OCI-LY1 (cell line): ENCODE measurements at regions not wholly inside any gene's neighbourhood (a gene's known extent, or its start where the extent isn't known, plus 50 kb on each side); places are given as distances from the start of the nearest gene placed in this dataset.

Experiments
- EZH2 ChIP-seq: fragments of 200-600 bp; sonication (generic), shearing (Covaris generic); IDR thresholded peaks from 2 replicates; pipeline ENCODE4 v1.8.0; 2017; ENCODE audit warnings: borderline replicate concordance, mixed run types, mild to moderate bottlenecking, antibody characterized with exemption, low read length, moderate library complexity, mixed read lengths
- TF ChIP-seq, protein P1 (sequence below): fragments of 200-600 bp; sonication (generic), shearing (Covaris generic); IDR thresholded peaks from 2 replicates; pipeline ENCODE4 v1.5.1; 2017; ENCODE audit warnings: mild to moderate bottlenecking, antibody characterized with exemption, low read length, moderate library complexity, mixed read lengths

DNA sequence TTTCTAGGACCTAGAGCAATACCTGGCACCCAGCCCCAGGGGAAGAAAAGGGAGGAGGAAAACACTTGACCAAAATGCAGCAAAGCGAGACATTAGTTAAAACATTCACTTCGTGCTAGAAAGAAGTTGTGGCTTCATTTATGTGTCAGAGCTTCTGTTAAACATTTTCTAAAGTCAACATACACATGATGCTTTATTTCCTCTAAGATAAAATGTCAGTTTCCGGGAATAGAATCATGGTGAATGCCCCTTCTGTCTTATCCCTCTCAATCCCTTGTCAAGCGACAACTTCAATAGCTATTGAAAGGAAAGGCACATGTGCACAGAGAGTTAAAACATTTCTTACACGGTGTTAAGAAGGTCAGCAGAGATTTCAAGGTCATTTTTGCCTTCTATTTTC is 404.6 kb upstream of the CWC22 start:
- TF ChIP-seq, protein P1, sequence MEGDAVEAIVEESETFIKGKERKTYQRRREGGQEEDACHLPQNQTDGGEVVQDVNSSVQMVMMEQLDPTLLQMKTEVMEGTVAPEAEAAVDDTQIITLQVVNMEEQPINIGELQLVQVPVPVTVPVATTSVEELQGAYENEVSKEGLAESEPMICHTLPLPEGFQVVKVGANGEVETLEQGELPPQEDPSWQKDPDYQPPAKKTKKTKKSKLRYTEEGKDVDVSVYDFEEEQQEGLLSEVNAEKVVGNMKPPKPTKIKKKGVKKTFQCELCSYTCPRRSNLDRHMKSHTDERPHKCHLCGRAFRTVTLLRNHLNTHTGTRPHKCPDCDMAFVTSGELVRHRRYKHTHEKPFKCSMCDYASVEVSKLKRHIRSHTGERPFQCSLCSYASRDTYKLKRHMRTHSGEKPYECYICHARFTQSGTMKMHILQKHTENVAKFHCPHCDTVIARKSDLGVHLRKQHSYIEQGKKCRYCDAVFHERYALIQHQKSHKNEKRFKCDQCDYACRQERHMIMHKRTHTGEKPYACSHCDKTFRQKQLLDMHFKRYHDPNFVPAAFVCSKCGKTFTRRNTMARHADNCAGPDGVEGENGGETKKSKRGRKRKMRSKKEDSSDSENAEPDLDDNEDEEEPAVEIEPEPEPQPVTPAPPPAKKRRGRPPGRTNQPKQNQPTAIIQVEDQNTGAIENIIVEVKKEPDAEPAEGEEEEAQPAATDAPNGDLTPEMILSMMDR, result no peak
- TF ChIP-seq EZH2, result no peak
